ENCODE measurements at regions not wholly inside any gene's neighbourhood (a gene's known extent, or its start where the extent isn't known, plus 50 kb on each side); places are given as distances from the start of the nearest gene placed in this dataset.

GRCh38 chr1:113266788-113267187, 123.5 kb upstream of the MAGI3 start:
- DNase-seq: no peak

DNA sequence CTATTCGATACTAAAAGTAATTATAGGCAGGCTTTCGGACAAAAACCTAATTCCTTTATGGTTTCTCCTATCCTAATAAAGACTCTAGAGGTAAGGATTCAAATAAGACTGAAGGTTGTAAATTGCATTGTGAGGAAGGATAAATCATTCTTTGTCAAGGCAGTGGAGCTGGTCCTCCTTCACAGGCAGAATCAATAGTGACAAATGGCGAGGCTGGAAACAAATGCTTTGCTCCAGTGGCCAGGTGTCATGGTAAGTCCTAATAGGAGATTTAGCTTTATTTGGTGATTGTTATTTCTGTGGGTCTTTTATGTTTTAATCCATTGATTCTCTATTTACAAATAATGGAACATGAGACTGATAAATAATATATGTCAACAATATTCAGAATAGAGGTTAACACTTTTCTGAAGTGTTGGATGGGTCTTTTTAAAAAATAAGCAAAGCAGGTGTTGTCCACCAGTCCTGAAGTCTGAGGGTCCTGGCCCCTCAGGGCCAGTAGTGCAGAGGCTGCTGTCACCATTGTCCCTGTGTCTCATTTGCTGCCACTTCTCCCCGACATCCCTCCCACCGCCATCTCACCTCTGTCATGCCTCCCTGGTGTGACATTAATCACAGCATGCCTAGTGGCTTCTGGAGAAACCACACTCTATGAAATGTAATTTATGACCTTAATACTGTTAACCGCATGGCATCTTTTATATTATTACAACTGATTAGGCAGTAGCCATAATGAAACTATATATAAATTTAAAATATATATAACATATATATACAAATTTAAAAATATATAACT, 120.9 kb upstream of the MAGI3 start:
- no peak for DNase-seq

GRCh38 chr1:113271039-113271438, 119.3 kb upstream of the MAGI3 start:
- no peak for DNase-seq

DNA sequence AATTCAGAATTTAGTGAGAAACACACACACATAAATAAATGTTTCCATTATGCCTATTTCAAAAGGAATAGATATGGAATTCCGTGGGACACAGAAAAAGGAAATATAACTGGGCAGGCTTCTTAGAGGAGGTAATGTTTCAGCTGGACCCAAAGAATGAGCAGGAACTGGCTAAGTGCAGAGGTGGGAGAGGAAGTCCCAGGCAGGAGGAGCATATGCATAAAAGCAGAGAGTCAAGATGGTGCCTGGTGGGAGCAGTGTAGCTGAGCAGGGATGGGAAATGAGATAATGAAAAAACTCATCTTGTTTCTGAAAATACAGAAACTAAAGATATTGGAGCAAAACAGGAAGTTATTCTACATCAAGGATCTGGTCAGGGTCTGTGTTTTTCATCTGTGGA, 115.2 kb upstream of the MAGI3 start:
- DNase-seq: no peak

GRCh38 chr1:113275691-113276090, 114.6 kb upstream of the MAGI3 start:
- no peak for DNase-seq

GRCh38 chr1:113276507-113276906, 113.8 kb upstream of the MAGI3 start:
- no peak for DNase-seq

DNA sequence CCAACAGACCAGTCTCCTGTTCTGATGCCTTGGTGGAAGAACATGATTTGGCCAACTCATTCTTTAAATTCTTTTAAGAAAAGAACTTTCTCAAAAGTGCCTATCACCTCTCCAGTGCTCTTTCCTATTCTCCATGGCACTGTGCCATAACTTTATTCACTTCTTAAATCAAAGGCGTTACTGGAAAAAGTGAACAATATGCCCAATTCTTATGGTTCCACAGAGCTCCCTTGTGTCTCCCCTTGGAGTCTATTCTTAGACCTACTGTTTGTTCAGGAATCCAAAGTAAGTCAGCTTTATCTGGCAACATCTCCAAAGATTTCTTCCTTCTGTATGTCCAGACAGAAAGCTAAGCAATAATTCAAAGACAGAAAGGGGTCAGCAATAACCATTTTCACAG, 111.9 kb upstream of the MAGI3 start:
- DNase-seq: no peak

DNA sequence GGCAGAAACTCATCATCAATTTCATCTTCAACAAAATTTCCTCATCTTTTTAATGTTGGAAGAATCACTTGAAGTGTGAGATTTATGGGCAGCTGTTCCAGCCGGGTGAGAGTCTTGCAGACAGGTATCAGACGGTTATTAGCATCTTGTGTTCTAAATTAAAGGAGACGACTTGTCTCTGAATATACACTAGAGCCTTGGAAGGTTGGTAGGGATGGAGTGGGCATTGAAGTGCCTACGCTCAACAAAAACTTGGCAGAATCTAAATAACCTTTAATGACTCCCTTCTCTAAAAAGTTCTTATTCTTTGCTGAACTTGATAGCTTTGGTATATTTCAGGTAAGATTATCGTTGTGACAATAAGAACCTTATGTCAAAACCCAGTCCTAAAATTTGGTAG, 111.5 kb upstream of the MAGI3 start:
- no peak for DNase-seq

DNA sequence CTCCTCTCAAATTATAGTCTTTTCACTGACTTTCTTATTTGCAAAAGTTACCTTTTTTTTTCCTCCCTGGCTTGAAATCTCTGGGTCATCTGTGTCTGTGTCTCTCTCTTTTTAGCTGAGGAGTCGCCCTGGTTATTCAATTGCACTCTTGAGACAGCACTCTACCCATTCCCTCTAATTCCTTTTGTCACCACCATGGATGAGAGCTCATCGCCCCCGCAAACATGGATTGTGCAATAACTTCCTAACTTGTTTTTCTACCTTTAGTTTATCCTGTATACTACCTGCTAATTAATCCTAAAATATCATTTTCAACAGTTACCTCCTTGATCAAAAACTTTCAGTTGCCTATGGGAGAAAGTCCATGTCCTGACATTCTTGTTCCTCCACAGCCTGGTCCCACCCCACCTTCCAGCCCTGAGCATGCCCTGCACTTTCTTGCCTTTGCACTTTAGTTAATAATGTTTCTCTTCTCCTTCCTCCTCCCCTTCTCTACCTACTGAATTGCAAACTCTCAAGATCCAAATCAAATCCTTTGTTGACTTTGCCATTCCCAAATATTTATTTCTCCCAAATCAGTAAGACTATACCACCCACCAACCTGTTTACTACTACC, 110.4 kb upstream of the MAGI3 start:
- no peak for DNase-seq

GRCh38 chr1:113280581-113280980, 109.7 kb upstream of the MAGI3 start:
- no peak for DNase-seq

GRCh38 chr1:113281550-113281949, 108.8 kb upstream of the MAGI3 start:
- DNase-seq: no peak

GRCh38 chr1:113282008-113282892, 108.1 kb upstream of the MAGI3 start:
- DNase-seq: no peak

DNA sequence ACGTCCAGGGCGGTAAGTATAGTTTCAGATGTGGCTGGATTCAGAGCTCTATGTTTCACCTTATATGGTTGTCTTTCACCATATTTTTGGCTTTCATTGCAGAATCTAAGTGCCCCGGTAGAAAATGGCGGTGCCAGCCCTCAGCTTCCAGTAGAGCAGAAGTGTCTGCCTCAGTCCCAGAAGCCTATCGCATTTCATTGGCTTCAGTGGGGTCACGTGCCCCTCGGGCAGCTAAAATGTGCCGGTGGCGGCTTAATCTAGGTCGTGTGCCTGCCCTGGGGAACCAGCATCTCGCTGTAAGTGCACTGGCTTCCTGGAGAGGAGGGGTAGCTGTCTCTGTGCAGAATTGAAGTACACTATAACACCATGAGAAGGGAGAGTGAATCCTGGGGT, 107.4 kb upstream of the MAGI3 start:
- DNase-seq: no peak

- no peak for DNase-seq
These were observed 106.4 kb upstream of the MAGI3 start for GRCh38 chr1:113283914-113284313.

DNA sequence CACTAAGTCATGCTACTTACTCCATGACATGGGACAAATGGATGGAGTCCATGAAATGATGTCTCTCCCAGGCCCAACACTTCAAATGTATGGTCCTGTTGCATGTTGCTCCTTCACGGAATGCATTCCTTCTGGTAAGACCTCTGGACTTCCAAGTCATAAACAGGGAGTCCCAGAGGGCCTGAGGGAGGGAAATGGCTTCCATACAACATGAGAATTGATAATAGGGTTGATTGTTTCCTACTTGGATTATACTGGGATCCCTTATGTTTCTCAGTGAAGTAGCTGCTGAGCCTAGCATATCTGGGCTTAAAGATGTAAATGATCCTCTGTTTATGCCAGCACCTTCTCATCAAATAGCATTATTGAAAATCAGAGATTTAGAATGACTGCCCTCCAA, 104.2 kb upstream of the MAGI3 start:
- no peak for DNase-seq

DNA sequence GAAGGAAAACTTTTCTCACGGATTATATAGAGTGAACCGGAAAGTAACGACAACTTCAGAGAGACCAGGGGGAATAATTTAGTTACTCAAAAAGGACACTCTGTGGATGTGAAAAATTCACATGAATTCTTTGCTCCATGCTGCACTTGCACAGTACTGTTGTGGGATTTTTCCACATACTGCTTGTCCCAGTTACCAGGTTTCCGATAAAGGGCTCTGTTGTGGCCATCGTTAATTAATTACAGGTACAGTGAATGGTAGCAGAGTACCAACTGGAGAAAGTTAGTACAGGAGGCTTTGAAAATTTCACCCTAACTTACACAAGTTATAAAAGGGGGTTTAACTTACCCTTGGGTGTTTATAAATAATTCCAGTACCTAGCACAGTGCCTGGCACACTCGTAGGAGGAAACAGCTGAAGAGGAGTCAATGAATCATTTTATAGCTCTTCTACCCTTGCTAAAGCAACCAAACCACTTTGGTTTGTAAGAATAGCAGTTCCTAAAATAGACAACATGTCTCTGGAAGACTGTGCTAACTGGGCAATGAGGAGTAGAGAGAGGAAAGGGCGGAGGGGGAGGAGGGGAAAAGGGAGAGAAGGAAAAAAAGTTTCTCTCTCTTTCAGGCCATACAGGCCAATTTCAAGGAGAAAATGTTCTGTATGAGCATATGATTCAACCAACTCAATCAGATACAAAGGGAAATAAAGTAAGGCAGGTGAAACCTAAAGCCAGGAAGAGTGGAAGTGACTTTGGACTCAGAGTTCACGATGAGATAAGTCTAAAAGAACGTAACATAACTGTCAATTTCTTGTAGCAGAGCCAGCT, 98.3 kb upstream of the MAGI3 start:
- no peak for DNase-seq

GRCh38 chr1:113292603-113293255, 97.6 kb upstream of the MAGI3 start:
- no peak for DNase-seq

- no peak for DNase-seq
These were observed 97.1 kb upstream of the MAGI3 start for GRCh38 chr1:113293256-113293626.

DNA sequence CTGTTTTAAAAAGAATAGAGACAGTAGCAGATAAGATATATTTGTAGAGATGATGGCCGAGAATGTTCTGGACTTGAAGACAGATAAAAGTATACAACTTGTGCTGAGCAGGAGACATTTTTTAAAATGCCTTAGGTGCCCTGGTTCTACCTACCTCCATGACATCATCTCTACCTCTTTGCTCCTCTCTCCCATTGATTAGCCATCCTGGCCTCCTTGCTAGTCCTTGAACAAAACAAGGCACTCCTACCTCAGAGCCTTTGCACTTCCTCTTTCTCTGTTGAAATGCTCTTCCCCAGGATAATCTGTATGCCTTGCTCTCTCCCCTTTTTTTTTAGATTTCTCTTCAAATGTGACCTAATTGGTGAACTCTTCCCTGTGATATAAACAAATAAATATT, 92.6 kb upstream of the MAGI3 start:
- no peak for DNase-seq

GRCh38 chr1:113298941-113299340, 91.4 kb upstream of the MAGI3 start:
- DNase-seq: no peak

GRCh38 chr1:113302636-113303035, 87.7 kb upstream of the MAGI3 start:
- DNase-seq: no peak

- DNase-seq: no peak
These were observed 87.0 kb upstream of the MAGI3 start for GRCh38 chr1:113303267-113303666.

Data from NCI-H2029 treated with DMSO at 0.1 percent for 48 hours (cell line).